GM19025 (cell line): ENCODE measurements at regions not wholly inside any gene's neighbourhood (a gene's known extent, or its start where the extent isn't known, plus 50 kb on each side); places are given as distances from the start of the nearest gene placed in this dataset.
"Not testable (repeated sequence)": the region's sequence is repeated elsewhere in the genome, so short reads cannot be mapped to it uniquely, and the experiment has no call there.

Experiments used
- ATAC-seq: cut with Tn5 transposase; IDR thresholded peaks from one replicate; pipeline ENCODE4 v1.9.1; 2021; ENCODE audit warnings: mild to moderate bottlenecking, low read depth, moderate library complexity; ENCODE audit not compliant: unreplicated experiment

DNA sequence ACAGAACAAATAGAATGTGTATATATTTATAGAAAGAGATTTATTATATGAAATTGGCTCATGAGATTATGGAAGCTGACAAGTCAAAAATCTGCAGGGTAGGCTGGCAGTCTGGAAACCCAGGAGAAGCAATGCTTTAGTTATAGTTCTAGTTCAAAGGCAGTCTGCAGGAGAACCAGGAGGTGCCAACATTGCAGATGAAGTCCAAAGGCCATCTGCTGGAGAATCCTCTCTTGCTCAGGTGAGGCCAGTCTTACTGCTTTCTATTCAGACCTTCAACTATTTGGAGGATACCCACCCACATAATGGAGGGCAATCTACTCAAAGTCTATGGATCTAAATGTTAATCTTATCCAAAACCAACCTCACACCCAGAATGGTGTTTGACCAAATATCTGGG lies 75.9 kb upstream of the MRPS6 start:
- ATAC-seq: no peak

DNA sequence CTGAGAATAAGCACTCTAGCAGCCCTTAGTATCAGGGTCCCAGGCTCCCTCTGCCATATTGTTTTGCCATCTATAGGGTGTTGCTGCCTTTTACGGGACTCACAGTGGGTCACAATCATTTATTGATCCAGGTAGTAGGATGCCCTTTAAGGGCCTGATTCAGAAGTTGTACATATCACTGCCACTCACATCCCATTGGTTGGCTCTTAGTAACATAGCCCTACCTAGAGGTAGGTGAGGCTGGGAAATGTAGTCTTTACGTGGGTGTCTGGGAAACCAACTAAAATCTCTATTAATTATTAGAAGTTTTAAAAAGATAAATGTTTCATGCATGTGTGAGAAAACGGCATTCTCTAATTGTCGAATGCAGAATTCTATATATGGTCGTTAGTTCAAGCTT lies 78.8 kb upstream of the ATP5PO start:
- no peak for ATAC-seq

- no peak for ATAC-seq
Observed at GRCh38 chr21:33993286-33994231, 78.0 kb upstream of the ATP5PO start.

GRCh38 chr21:33992412-33992811 lies 76.8 kb upstream of the ATP5PO start:
- ATAC-seq: not testable (repeated sequence)

GRCh38 chr21:33991133-33991532 lies 75.5 kb upstream of the ATP5PO start:
- ATAC-seq: no peak

DNA sequence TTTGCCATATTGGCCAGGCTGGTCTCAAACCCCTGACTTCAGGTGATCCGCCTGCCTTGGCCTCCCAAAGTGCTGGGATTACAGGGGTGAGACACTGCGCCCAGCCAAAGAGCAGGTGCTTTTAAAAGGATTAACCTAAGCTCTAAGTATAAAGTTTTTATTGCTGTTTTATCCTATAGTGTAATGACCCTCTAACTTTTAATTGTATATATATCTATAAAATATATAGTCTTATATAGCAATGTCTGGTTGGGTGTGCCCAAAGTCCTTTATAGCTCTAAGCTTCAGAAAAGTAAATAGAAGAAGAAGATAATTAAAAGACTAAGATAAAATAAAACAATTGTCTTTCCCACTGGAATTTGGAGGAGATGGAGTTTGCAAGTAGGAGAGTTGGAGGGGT lies 73.8 kb upstream of the ATP5PO start:
- no peak for ATAC-seq

DNA sequence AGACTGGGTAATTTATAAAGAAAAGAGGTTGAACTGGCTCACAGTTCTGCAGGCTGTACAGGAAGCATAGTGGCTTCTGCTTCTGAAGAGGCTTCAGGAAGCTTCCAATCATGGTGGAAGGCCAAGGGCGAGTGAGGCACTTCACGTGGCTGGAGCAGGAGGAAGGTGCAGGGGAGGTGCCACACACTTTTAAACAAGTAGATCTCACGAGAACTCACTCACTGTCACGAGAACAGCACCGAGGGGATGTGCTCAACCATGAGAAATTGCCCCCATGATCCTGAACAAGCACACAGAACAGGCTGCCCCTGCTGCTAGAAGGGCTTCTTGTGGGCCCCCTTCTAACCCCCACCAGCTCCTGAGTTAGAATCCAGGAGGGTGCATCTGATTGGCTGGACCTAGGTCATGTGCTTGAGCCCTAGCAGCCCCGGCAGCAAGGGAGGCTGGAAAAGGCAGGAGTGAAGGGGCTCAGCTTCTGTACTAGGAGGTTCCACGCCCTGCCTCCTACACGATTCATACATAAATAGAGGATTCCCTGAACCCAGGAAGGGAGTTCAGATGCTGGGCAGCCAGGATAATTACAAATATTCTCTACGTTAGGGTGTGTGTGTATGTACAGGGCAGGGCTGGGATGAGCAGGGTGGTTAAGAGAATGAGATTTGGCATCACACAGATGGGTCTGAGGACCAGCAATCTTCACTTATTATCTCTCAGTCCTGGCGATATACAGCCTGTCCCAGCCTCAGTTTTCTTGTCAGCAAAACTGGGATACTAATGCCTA lies 72.8 kb upstream of the ATP5PO start:
- ATAC-seq: no peak

DNA sequence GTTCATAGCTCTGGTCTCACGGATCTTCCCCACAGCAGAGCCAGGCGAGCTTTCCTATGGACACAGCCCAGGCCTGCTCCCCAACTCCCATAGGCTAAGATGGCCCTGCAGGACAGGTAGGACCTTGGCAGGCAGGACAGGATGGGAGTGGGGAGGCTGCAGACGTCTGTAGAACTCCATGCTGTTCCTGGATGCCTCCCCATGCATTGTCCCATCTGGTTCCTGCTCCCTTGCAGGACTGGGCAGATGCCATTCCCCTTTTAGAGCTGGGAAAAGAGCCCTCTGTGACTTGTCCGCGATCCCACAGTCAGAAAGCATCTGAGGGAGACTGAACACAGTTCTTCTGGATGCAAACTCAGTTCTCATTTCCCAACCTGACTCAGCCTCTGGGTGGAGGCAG lies 71.9 kb upstream of the ATP5PO start:
- ATAC-seq: no peak

DNA sequence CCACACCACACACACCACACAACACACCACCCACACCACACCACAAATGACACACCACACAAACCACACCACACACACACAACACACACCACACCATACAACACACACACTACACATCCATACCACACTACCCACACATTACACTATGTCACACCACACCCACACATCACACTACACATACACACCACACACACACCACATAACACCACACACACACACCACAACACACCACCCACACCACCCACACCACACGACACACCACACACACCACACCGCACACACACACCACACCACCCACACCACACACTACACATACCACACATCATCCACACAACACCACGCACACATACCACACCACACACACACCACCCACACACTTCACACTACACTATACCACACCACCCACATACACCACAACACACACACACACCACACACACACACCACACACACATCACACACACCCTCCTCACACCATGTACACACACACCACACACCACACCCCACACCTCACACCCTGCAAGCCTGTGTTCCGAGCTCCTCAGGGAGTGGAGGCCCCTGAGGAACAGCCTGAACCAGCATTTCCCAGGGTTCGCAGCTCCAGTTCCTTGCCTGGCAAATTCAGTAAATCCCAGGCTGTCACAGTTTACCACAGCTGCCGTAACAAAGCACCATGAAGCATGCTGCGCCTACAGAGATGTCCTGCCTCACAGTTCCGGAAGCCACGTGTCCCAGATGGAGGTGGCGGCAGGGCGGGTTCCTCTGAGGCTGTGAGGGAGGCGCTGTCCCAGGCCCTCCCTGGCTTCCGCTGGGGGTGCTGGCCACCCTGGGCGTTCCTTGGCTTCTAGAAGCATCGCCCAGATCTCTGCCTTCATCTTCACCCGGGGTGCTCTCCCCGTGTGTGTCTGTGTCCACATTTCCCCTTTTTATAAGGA lies 69.8 kb upstream of the ATP5PO start:
- no peak for ATAC-seq

DNA sequence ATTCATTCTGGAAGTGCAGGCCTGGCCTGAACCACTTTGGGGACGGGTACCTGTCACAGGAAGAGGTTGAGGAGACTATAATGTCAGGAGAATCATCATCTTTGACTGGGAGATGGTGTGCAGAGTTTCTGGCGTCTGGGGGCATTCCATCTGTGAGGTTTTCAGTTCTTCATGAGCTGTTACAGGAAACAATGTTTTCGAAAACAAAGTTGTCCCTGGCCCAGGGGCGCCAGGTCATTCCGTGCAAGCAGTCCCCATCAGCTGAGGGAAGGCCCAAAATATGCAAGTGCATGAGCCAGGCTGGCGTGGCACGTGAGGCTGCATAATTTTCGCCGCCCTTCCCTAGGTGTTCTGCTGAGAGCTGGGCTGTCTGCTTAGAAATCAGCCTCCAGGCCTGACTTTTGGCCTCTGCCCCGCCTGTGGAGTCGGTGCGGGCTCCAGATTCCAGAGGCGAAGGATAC lies 68.4 kb upstream of the ATP5PO start:
- ATAC-seq: peak; percentile 57

- ATAC-seq: no peak
Observed at GRCh38 chr21:33981391-33982101, 65.9 kb upstream of the ATP5PO start.

DNA sequence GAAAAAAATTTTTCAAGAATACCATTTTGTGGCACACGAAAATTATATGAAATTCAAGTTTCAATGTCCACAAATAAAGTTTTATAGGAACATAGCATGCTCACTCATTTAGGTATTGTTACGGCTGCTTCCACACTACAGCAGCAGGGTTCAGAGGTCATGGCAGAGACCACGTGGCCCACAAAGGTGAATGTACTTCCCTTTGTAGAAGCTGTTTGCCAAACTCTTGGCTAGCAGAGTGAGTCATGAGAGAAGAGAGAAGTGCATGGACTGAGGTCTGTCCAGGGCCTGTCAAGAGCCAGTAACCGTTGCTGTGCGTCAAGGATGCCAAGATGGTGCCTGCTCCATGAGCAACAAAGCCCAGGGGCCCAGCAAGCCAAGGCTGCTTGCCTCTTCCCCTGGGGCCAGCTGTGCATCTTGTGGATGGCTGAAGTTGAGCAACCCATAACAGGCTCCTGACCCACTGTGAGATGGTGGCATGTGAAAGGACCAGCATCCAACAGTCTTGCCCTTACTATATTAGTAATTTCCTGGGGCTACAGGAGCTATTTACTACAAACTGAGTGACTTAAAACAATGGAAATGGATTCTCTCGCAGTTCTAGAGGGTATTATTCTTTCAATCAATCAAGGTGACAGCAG lies 64.8 kb upstream of the ATP5PO start:
- ATAC-seq: no peak

- ATAC-seq: no peak
Observed at GRCh38 chr21:33978585-33978984, 63.0 kb upstream of the ATP5PO start.

GRCh38 chr21:33977721-33978369 lies 62.2 kb upstream of the ATP5PO start:
- no peak for ATAC-seq

GRCh38 chr21:33977017-33977720 lies 61.6 kb upstream of the ATP5PO start:
- ATAC-seq: no peak

- peak; percentile 38 for ATAC-seq
Observed at GRCh38 chr21:33976082-33977016, 60.7 kb upstream of the ATP5PO start.

GRCh38 chr21:33975548-33976081 lies 60.0 kb upstream of the ATP5PO start:
- peak; percentile 80 for ATAC-seq
